ENCODE measurements at regions not wholly inside any gene's neighbourhood (a gene's known extent, or its start where the extent isn't known, plus 50 kb on each side); places are given as distances from the start of the nearest gene placed in this dataset.

DNA sequence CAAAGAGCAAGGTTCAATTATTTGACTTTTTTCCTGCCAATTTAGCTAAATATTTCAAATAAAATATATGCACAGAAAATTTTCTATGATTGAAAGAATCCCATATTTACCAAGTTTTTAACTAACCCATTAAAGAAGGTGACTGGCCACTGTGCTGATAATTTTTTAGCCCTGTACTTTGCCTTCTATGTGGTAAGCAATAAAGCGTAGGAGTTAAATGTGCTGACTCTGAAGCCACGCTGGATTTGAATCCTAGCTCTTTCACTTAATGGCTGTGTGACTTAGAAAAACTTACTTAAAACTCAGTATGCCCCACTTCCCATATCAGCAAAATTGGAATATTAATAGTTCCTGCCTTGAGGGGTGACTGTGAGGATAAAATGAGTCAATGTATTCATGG is 82.1 kb downstream of the NEUROD6 start:
- Mint-ChIP-seq H3K27me3 (no peaks in the 10 kb centered on the region), H3K4me3 (no peak overlapping the region), H3K36me3 (ENCODE audit: low read depth) (no peaks in the 10 kb centered on the region), H3K27ac (no peak overlapping the region), H3K4me1 (ENCODE audit: low read depth) (no peaks in the 10 kb centered on the region), H3K9me3 (no peaks in the 10 kb centered on the region)
- H3K27me3 ChIP-seq (ENCODE audit: control insufficient read depth in 1 of 2, insufficient read depth in 2 of 2, low read length in 2 of 2) = no peaks in the 10 kb centered on the region
- POLR2A ChIA-PET = no interaction called here
- intact Hi-C loops (cut with DNase I, micrococcal nuclease) = no loop called here
- no peak overlapping the region for H3K4me3 ChIP-seq (ENCODE audit: low read length)
- ATAC-seq (ENCODE audit: poor library complexity) (no peak), DNase-seq (no peak)
- H3K4me1 ChIP-seq (ENCODE audit: insufficient read depth, low read length) = no peaks in the 10 kb centered on the region
- no peaks in the 10 kb centered on the region for H3K36me3 ChIP-seq (ENCODE audit: insufficient read depth, low read length)
- H3K9me3 ChIP-seq (ENCODE audit: control insufficient read depth in 1 of 2, insufficient read depth in 1 of 2, low read length in 2 of 2) = no peaks in the 10 kb centered on the region
- CTCF ChIA-PET = no interaction called here
- TF ChIP-seq, protein P1, sequence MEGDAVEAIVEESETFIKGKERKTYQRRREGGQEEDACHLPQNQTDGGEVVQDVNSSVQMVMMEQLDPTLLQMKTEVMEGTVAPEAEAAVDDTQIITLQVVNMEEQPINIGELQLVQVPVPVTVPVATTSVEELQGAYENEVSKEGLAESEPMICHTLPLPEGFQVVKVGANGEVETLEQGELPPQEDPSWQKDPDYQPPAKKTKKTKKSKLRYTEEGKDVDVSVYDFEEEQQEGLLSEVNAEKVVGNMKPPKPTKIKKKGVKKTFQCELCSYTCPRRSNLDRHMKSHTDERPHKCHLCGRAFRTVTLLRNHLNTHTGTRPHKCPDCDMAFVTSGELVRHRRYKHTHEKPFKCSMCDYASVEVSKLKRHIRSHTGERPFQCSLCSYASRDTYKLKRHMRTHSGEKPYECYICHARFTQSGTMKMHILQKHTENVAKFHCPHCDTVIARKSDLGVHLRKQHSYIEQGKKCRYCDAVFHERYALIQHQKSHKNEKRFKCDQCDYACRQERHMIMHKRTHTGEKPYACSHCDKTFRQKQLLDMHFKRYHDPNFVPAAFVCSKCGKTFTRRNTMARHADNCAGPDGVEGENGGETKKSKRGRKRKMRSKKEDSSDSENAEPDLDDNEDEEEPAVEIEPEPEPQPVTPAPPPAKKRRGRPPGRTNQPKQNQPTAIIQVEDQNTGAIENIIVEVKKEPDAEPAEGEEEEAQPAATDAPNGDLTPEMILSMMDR (IDR thresholded peaks at IDR 0.05) = no peak
- H3K27ac ChIP-seq (ENCODE audit: low read depth in 1 of 2, low read length in 2 of 2) = no peak overlapping the region

DNA sequence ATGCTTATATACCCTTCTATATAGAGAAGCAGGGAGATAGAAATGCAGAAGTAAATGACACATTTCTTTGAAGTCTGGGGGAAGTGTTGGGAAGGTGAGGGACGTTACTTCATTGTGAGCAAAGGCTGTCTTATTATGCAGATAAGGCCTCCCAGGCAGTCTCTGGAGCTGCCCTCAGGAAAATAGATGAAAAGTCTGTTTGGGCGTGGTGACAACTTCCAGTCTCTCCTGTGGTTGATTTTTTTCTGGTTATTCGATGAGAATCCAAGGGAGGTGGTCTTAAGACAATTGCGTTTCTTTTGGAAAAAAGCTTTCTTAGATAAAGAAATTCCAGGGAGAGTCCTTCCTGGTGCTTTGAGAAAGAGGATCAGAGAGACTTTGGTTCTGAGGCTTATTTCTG is 84.0 kb downstream of the NEUROD6 start:
- no peak for ATAC-seq (ENCODE audit: poor library complexity)
- no peaks in the 10 kb centered on the region for H3K36me3 ChIP-seq (ENCODE audit: insufficient read depth, low read length)
- no peaks in the 10 kb centered on the region for H3K27me3 Mint-ChIP-seq
- H3K36me3 Mint-ChIP-seq (ENCODE audit: low read depth) = no peaks in the 10 kb centered on the region
- no peaks in the 10 kb centered on the region for H3K4me1 ChIP-seq (ENCODE audit: insufficient read depth, low read length)
- H3K27ac Mint-ChIP-seq = no peak overlapping the region
- intact Hi-C loops (cut with DNase I, micrococcal nuclease) = no loop called here
- no peaks in the 10 kb centered on the region for H3K27me3 ChIP-seq (ENCODE audit: control insufficient read depth in 1 of 2, insufficient read depth in 2 of 2, low read length in 2 of 2)
- no peaks in the 10 kb centered on the region for H3K9me3 Mint-ChIP-seq
- H3K4me1 Mint-ChIP-seq (ENCODE audit: low read depth) = no peaks in the 10 kb centered on the region
- ChIA-PET POLR2A (no interaction called here), CTCF (no interaction called here)
- H3K27ac ChIP-seq (ENCODE audit: low read depth in 1 of 2, low read length in 2 of 2) = no peak overlapping the region
- H3K4me3 ChIP-seq (ENCODE audit: low read length) = no peak overlapping the region
- TF ChIP-seq, protein P1 (IDR thresholded peaks at IDR 0.05) = no peak
- H3K9me3 ChIP-seq (ENCODE audit: control insufficient read depth in 1 of 2, insufficient read depth in 1 of 2, low read length in 2 of 2) = no peaks in the 10 kb centered on the region
- DNase-seq = no peak
- no peak overlapping the region for H3K4me3 Mint-ChIP-seq

DNA sequence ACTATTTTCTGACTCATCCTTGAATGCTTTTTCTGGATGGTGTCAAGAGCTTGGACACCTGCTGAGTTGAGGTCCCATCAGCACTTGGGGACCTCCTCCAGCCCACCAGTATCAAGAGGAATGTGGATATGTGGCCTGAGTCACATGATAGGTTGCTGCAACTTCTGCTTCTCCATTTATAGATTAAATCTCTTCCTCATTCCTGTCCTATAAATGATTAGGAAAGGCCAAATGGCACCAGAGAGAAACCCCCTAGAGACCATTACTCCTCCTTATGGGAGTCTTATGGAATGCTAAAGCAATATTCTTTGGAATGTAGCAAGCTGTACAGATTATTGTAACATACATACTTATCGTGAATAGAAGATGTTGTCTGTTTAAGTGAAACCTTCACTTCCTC is 85.6 kb downstream of the NEUROD6 start:
- POLR2A ChIA-PET = no interaction called here
- Mint-ChIP-seq H3K9me3 (no peaks in the 10 kb centered on the region), H3K36me3 (ENCODE audit: low read depth) (no peaks in the 10 kb centered on the region), H3K4me3 (no peak overlapping the region), H3K27me3 (no peaks in the 10 kb centered on the region), H3K4me1 (ENCODE audit: low read depth) (no peaks in the 10 kb centered on the region), H3K27ac (no peak overlapping the region)
- H3K4me3 ChIP-seq (ENCODE audit: low read length) = no peak overlapping the region
- H3K9me3 ChIP-seq (ENCODE audit: control insufficient read depth in 1 of 2, insufficient read depth in 1 of 2, low read length in 2 of 2) = peaks cover 0 to 3% of the 10 kb centered on the region in 2 experiments
- no peaks in the 10 kb centered on the region for H3K27me3 ChIP-seq (ENCODE audit: control insufficient read depth in 1 of 2, insufficient read depth in 2 of 2, low read length in 2 of 2)
- TF ChIP-seq, protein P1 (IDR thresholded peaks at IDR 0.05) = no peak
- H3K4me1 ChIP-seq (ENCODE audit: insufficient read depth, low read length) = no peaks in the 10 kb centered on the region
- CTCF ChIA-PET = no interaction called here
- no peaks in the 10 kb centered on the region for H3K36me3 ChIP-seq (ENCODE audit: insufficient read depth, low read length)
- intact Hi-C loops (cut with DNase I, micrococcal nuclease) = no loop called here
- DNase-seq = no peak
- H3K27ac ChIP-seq (ENCODE audit: low read depth in 1 of 2, low read length in 2 of 2) = no peak overlapping the region
- ATAC-seq (ENCODE audit: poor library complexity) = no peak

Measured in CD4-positive, alpha-beta T cell (primary cell).